ENCODE measurements at regions not wholly inside any gene's neighbourhood (a gene's known extent, or its start where the extent isn't known, plus 50 kb on each side); places are given as distances from the start of the nearest gene placed in this dataset.

DNA sequence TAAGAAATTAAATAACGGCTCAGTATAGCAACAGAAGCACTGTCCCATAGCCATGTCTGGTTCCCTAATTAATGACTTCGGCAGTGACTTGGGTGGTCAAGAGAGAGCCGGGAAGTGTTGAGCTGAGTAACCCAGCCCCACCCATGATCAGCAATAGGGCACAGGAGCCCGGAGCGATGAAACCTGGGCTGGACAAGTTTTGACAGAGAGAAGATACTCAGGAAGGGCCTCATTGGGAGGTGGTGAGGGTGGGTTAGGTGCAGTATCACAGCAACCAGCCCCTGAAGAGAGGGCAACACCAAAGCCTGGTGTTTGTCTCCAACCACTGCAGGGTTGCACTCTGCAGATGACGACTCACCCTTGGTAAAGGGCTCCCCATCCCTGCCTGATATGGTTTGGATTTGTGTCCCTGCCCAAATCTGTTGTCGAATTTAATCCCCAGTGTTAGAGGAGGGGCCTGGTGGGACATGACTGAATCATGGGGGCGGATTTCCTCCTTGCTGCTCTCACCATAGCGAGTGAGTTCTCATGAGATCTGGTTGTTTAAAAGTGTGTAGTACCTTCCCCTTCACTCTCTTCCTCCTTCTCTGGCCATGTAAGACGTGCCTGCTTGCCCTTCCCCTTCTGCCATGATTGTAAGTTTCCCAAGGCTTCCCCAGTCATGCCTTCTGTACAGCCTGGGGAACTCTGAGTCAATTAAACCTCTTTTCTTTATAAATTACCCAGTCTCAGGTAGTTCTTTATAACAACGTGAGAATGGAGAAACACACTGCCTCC lies 124.9 kb upstream of the MED13L start:
- ChIA-PET POLR2A (no interaction called here), CTCF (no interaction called here)
- no peak for DNase-seq
- Mint-ChIP-seq H3K27me3 (peaks cover 3% of the 10 kb centered on the region), H3K36me3 (peaks cover 2% of the 10 kb centered on the region), H3K4me1 (ENCODE audit: low read depth) (no peaks in the 10 kb centered on the region), H3K4me3 (no peak overlapping the region), H3K9me3 (peaks cover 24% of the 10 kb centered on the region), H3K27ac (no peak overlapping the region)
- intact Hi-C loops (cut with micrococcal nuclease) = no loop called here

DNA sequence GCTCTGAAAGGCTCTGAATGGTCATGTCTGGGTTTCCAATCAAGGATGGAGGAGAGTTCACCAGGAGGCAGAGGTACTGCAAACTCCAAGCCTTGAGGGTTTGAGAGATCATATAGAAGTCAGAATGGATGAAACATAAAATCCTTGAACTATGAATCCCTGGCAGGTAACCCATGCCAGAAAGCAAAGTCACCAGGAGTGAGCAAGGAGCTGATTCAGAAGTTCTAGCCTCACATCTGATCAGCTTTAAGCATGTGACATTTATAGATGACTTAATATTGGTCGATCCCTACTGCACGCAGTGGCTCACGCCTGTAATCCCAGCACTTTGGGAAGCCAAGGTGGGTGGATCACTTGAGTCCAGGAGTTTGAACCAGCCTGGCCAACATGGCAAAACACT lies 126.1 kb upstream of the MED13L start:
- H3K9me3 Mint-ChIP-seq = peaks cover 18% of the 10 kb centered on the region
- POLR2A ChIA-PET = no interaction called here

DNA sequence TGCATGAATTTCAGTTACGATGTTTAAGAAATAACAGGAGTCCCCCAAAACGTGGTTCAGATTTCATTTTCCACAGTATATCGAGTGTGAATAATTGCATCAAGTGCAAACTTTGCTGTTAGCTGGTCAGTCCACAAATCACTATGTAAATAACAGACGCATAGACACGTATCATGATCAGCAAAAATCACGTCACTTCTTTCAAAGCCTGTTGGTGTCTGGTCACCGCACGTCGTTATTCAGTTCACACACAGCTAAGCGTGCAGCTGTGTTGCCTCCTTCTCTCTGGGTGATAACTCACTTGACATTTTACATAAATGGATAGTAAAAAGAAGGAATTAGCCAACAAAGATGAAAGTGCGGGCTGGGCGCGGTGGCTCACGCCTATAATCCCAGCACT lies 126.8 kb upstream of the MED13L start:
- intact Hi-C loops (cut with micrococcal nuclease) = no loop called here
- POLR2A ChIA-PET = no interaction called here
- Mint-ChIP-seq H3K9me3 (peaks cover 15% of the 10 kb centered on the region), H3K4me3 (no peak overlapping the region), H3K36me3 (no peaks in the 10 kb centered on the region), H3K27ac (no peak overlapping the region), H3K27me3 (peaks cover 3% of the 10 kb centered on the region), H3K4me1 (ENCODE audit: low read depth) (no peaks in the 10 kb centered on the region)
- no peak for DNase-seq
- CTCF ChIA-PET = no interaction called here

More for the DNA sequence above, 126.1 kb upstream of the MED13L start:
- DNase-seq = no peak
- Mint-ChIP-seq H3K36me3 (no peaks in the 10 kb centered on the region), H3K27ac (no peak overlapping the region), H3K4me1 (ENCODE audit: low read depth) (no peaks in the 10 kb centered on the region), H3K4me3 (no peak overlapping the region), H3K27me3 (peaks cover 3% of the 10 kb centered on the region)
- intact Hi-C loops (cut with micrococcal nuclease) = no loop called here
- CTCF ChIA-PET = no interaction called here

DNA sequence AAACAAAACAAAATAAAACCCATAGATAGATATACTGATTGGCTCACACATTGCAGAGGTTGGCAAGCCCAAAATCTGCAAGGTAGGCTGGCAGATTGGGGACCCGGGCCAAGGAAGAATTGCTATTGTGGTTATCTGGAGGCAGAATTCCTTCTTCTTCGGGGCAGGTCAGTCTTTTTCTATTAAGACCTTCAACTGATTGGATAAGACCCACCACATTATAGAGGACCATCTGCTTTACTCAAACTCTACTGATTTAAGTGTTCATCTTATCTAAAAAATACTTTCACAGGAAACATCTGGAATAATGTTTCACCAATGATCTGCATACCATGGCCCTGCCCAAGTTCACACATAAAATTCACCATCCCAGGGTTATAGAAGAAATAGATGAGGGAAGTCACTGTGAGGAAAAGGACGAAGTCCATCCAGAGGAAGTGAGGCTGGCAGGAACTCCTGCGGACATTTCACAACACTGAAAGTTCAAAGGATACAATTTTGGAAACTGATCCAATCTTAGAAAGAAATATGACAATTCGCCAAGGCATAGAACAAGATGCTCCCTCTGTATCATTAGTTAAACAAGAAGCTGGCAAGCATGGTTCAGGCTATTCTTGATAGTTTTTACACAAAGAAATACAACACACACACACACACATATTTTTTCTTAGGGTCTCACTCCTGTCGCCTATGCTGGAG lies 127.6 kb upstream of the MED13L start:
- Mint-ChIP-seq H3K27ac (peak overlapping the region; percentile 50), H3K4me1 (ENCODE audit: low read depth) (no peaks in the 10 kb centered on the region), H3K9me3 (peaks cover 8% of the 10 kb centered on the region), H3K36me3 (no peaks in the 10 kb centered on the region), H3K27me3 (peaks cover 3% of the 10 kb centered on the region), H3K4me3 (no peak overlapping the region)
- DNase-seq = no peak
- ChIA-PET POLR2A (interaction anchor here (0.6 kb wide), 1 partner anchor 101 kb away, joined by 3 read pairs; no protein-coding TSS in a partner anchor), CTCF (no interaction called here)
- intact Hi-C loops (cut with micrococcal nuclease) = no loop called here

DNA sequence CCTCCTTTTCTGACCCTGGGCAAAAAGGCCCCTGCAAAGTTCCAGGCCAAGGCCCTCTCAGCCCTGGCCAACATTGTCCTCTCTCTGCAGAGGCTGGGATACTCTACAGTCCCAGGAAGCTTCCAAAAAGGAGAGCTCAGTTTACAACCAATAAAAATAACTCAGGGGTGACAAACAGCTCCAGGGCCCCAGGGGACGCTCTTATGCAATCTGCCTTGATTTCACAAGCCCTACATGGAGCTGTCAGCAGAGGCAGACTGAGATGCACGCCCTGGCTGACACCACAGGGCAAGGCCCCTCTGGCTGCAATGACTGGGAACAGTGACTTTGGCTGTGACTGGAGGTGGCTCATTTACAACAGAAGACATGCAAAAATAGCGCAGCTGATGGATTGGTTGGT lies 129.0 kb upstream of the MED13L start:
- CTCF ChIA-PET = no interaction called here
- no peaks in the 10 kb centered on the region for H3K4me1 Mint-ChIP-seq (ENCODE audit: low read depth)
- intact Hi-C loops (cut with micrococcal nuclease) = no loop called here
- DNase-seq = no peak
- no peaks in the 10 kb centered on the region for H3K36me3 Mint-ChIP-seq
- POLR2A ChIA-PET = no interaction called here
- H3K4me3 Mint-ChIP-seq = no peak overlapping the region
- no peaks in the 10 kb centered on the region for H3K27me3 Mint-ChIP-seq
- H3K9me3 Mint-ChIP-seq = no peaks in the 10 kb centered on the region
- no peak overlapping the region for H3K27ac Mint-ChIP-seq

DNA sequence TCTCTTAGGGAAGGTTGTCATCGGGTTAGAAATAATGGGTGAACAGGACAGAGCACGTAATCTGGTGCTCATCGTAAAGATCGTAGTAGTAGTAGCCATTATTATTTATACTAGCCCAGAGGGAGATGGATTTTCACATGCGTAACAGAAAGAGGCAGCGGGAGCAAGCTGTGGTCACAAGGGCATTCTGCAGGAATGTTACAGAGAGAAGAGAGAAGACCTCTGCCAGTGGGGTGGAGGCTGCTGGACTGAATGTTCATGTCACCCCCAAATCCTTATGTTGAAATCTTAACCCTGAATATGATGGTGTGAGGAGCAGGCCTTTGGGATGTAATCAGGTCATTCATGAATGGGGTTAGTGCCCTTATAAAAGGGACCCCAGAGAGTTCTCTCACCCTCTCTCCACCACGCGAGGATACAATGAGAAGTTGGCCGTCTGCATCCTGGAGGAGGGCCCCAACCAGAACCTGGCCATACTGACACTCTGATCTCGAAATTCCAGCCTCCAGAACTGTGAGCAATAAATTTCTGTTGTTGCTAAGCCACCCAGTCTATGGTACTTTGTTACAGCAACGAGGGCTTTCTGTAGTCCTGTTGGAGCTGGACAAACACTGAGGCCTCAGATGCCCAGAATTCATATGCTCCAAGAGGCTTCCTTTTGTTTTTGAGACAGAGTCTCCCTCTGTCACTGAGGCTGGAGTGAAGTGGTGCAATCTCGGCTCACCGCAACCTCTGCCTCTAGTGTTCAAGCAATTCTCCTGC lies 131.2 kb upstream of the MED13L start:
- Mint-ChIP-seq H3K9me3 (no peaks in the 10 kb centered on the region), H3K4me1 (ENCODE audit: low read depth) (no peaks in the 10 kb centered on the region), H3K4me3 (no peak overlapping the region), H3K27me3 (no peaks in the 10 kb centered on the region), H3K27ac (no peak overlapping the region), H3K36me3 (no peaks in the 10 kb centered on the region)
- DNase-seq = no peak
- ChIA-PET CTCF (no interaction called here), POLR2A (no interaction called here)
- intact Hi-C loops (cut with micrococcal nuclease) = no loop called here

DNA sequence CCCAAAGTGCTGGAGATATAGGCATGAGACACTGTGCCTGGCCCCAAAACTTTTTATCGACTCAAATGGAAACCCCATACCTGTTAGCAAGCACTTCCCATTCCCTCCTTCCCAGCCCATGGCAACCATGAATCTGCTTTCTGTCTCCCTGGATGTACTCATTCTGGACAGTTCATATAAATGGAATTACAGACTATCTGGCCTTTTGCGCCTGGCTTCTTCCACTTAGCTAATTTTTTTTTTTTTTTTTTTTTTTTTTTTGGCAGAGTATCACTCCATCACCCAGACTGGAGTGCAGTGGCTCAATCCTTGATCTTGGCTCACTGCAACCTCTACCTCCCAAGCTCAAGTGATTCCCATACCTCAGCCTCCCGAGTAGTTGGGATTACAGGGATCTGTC lies 134.5 kb upstream of the MED13L start:
- no peaks in the 10 kb centered on the region for H3K9me3 Mint-ChIP-seq
- H3K4me1 Mint-ChIP-seq (ENCODE audit: low read depth) = no peaks in the 10 kb centered on the region
- intact Hi-C loops (cut with micrococcal nuclease) = no loop called here
- CTCF ChIA-PET = no interaction called here
- POLR2A ChIA-PET = no interaction called here
- H3K27ac Mint-ChIP-seq = no peak overlapping the region
- H3K36me3 Mint-ChIP-seq = no peaks in the 10 kb centered on the region
- DNase-seq = no peak
- H3K27me3 Mint-ChIP-seq = no peaks in the 10 kb centered on the region
- H3K4me3 Mint-ChIP-seq = no peak overlapping the region

DNA sequence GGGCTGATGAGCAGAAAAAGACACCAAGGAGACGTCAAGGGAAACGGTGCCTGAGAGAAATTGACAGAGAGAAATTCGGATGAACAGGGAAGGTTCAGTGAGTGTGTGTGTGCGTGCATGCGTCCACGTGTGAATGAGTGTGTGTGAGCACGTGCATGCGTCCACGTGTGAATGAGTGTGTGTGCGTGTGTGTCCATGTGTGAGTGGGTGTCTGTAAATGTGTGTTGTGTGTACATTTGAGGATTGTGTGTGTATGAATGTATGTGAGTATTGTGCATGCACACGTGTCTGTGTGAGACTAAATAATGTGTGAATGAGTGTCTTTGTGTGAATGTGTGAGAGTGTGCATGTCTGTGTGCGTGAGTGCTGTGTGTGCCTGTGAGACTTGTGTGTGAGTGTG lies 137.4 kb upstream of the MED13L start:
- no peak for DNase-seq
- CTCF ChIA-PET = no interaction called here
- no peaks in the 10 kb centered on the region for H3K27me3 Mint-ChIP-seq
- no peak overlapping the region for H3K4me3 Mint-ChIP-seq
- intact Hi-C loops (cut with micrococcal nuclease) = no loop called here
- POLR2A ChIA-PET = no interaction called here
- no peaks in the 10 kb centered on the region for H3K9me3 Mint-ChIP-seq
- no peaks in the 10 kb centered on the region for H3K4me1 Mint-ChIP-seq (ENCODE audit: low read depth)
- no peaks in the 10 kb centered on the region for H3K36me3 Mint-ChIP-seq
- H3K27ac Mint-ChIP-seq = no peak overlapping the region

DNA sequence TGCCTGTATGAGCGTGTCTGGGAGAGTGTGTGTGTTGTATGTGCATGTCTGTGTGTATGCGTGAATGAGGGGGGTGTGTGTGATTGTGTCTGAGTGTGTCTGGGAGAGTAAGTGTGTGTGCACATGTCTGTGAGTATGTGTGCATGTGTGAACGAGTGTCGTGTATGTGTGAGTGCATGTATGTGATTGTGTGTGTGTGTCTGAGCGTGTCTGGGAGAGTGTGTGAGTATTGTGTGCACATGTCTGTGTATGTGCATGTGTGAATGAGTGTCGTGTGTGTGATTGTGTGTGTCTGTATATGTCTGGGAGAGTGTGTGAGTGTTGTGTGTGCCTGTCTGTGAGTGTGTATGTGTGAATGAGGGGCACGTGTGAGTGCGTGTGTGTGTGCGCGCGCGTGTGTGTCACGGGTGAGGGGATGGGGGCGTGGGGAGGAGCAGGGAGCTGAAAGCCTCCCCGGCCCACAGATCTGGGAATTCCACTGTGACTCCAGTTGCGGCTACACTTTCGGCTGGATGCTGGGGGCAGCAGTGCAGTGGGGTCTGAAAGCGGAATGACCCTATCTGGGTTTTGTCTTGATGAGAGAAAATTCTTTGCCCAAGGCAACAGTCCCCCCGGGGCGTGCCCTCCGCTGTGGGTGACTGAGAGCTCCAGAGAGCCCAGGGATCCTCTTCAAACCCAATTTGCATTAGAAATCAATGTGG lies 138.1 kb upstream of the MED13L start:
- no peaks in the 10 kb centered on the region for H3K27me3 Mint-ChIP-seq
- no peaks in the 10 kb centered on the region for H3K9me3 Mint-ChIP-seq
- no peak overlapping the region for H3K4me3 Mint-ChIP-seq
- H3K4me1 Mint-ChIP-seq (ENCODE audit: low read depth) = no peaks in the 10 kb centered on the region
- CTCF ChIA-PET = no interaction called here
- H3K36me3 Mint-ChIP-seq = no peaks in the 10 kb centered on the region
- H3K27ac Mint-ChIP-seq = no peak overlapping the region
- intact Hi-C loops (cut with micrococcal nuclease) = no loop called here
- POLR2A ChIA-PET = no interaction called here
- no peak for DNase-seq

DNA sequence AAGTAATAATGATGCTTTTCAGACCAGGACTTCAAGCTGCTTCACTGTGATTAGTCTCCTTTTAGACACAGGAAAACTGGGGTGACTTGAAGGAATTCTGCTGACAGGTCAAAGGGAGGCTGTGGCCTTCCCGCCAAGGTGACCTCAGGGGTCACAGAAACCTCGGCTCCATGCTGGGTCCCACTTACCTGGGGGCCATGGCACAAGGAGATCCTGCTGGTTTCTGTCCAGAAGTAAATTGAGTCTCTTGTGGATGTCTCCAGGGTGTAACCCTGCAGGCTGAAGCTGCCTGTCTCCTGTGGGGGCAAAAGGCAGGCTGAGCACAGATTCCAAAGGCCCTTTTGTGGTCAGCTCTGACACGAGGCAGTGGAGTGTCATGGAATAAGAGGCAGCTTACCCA lies 138.7 kb upstream of the MED13L start:
- no peaks in the 10 kb centered on the region for H3K4me1 Mint-ChIP-seq (ENCODE audit: low read depth)
- H3K36me3 Mint-ChIP-seq = no peaks in the 10 kb centered on the region
- H3K27me3 Mint-ChIP-seq = no peaks in the 10 kb centered on the region
- no peak for DNase-seq
- CTCF ChIA-PET = no interaction called here
- intact Hi-C loops (cut with micrococcal nuclease) = no loop called here
- H3K4me3 Mint-ChIP-seq = no peak overlapping the region
- POLR2A ChIA-PET = no interaction called here
- no peaks in the 10 kb centered on the region for H3K9me3 Mint-ChIP-seq
- no peak overlapping the region for H3K27ac Mint-ChIP-seq

DNA sequence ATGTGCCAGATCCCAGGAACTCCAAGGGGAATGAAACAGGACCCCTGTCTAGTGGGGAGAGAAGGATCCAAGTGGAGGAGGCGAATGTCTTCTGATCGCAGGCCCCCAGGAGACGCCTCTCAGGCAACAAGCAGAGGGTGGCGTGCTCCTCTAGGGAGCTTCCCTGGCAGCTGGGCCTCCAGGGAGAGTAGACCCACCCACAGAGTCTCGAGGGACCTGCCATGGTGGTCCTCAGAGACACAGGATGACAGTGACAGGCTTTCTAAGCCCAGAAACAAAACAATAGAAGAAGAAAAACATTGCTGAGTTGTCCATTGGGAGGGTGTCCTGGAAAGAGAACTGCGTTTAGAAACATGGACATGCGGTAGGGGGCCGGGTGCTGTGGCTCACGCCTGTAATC lies 140.6 kb upstream of the MAP1LC3B2 start:
- intact Hi-C loops (cut with micrococcal nuclease) = no loop called here
- no peaks in the 10 kb centered on the region for H3K36me3 Mint-ChIP-seq
- H3K4me3 Mint-ChIP-seq = no peak overlapping the region
- peaks cover 8% of the 10 kb centered on the region for H3K9me3 Mint-ChIP-seq
- no peaks in the 10 kb centered on the region for H3K4me1 Mint-ChIP-seq (ENCODE audit: low read depth)
- no peak for DNase-seq
- ChIA-PET CTCF (no interaction called here), POLR2A (no interaction called here)
- H3K27ac Mint-ChIP-seq = no peak overlapping the region
- no peaks in the 10 kb centered on the region for H3K27me3 Mint-ChIP-seq

DNA sequence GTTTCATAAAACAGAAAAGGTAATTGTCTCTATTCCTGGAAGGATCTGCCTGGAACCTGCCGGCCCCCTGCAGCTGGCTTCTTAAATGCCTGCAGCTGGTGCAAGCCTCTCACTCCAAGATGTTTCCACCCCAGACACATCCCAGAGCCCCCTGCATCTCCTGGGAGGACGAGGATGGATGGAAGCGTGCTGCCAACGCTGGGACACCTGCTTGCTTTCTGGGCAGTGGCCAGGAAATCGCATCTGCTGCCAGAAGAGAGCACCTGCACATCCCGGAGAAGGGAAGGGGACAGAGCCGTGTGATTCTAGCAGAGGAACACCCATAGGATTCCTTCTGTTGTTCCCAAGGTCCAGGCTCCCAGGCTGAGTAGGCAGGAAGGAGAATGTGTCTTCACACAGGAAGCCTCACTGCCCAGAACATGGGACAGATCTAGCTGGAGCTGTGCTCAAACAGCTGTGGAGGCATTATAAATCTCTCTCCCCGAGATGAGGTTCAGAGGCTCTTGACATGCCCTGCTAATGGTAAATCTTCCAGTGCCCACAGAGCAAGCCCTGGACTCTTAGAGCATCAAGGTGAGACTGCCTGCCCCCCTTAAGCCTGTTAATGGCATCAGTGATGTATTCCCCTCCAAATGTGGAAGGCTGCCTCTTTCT lies 138.8 kb upstream of the MAP1LC3B2 start:
- CTCF ChIA-PET = no interaction called here
- no peak overlapping the region for H3K4me3 Mint-ChIP-seq

More for the DNA sequence above, 138.8 kb upstream of the MAP1LC3B2 start:
- H3K36me3 Mint-ChIP-seq = no peaks in the 10 kb centered on the region
- H3K27ac Mint-ChIP-seq = no peak overlapping the region
- POLR2A ChIA-PET = no interaction called here
- intact Hi-C loops (cut with micrococcal nuclease) = no loop called here
- no peaks in the 10 kb centered on the region for H3K27me3 Mint-ChIP-seq
- peaks cover 8% of the 10 kb centered on the region for H3K9me3 Mint-ChIP-seq
- no peaks in the 10 kb centered on the region for H3K4me1 Mint-ChIP-seq (ENCODE audit: low read depth)
- no peak for DNase-seq

Data from activated CD4-positive, alpha-beta memory T cell treated with anti-CD3 and anti-CD28 coated beads for 36 hours (primary cell).